Upper lobe of left lung (tissue), 6 donors: ENCODE measurements at regions not wholly inside any gene's neighbourhood (a gene's known extent, or its start where the extent isn't known, plus 50 kb on each side); places are given as distances from the start of the nearest gene placed in this dataset.

Source experiments
- ATAC-seq, 2 donors: fragments of 200-7000 bp; cut with Tn5 transposase; one replicate each; pipeline ENCODE4 v1.9.1; 2022; ENCODE audit warnings: mild to moderate bottlenecking in 2 of 2, moderate library complexity in 2 of 2; ENCODE audit not compliant: low FRiP score in 2 of 2
- DNase-seq, 2 donors: peaks; one replicate each; pipeline ENCODE4 v3.0.0-alpha.2; 2019 to 2020
- H3K27ac ChIP-seq, 4 donors: fragments of 200-600 bp; sonication (generic); one replicate each; pipeline ENCODE4 v1.5.1; 2016 to 2019
- H3K27me3 ChIP-seq, 4 donors: fragments of 200-600 bp; sonication (generic); one replicate each; pipeline ENCODE4 v1.5.1; 2017 to 2019
- H3K36me3 ChIP-seq, 4 donors: fragments of 200-600 bp; sonication (generic); one replicate each; pipeline ENCODE4 v1.5.1; 2016 to 2019
- H3K4me1 ChIP-seq, 4 donors: fragments of 200-600 bp; sonication (generic); one replicate each; pipeline ENCODE4 v1.5.1; 2018 to 2019
- H3K4me3 ChIP-seq, 4 donors: fragments of 200-600 bp; sonication (generic); one replicate each; pipeline ENCODE4 v1.5.1; 2017 to 2019; ENCODE audit warnings: mild to moderate bottlenecking in 2 of 4, moderate library complexity in 1 of 4
- H3K9me3 ChIP-seq, 4 donors: fragments of 200-600 bp; sonication (generic); one replicate each; pipeline ENCODE4 v1.5.1; 2018 to 2019
- CTCF ChIP-seq, 6 experiments: fragments of 450-650 bp in 4 of 6; fragments of 200-600 bp in 2 of 6; sonication (generic) in 2 of 6; IDR thresholded peaks; one replicate each; pipeline ENCODE4 v1.5.1; 2016 to 2019; ENCODE audit warnings: antibody characterized with exemption in 6 of 6
- EP300 ChIP-seq, 4 donors: sonication (generic); formaldehyde crosslinking; IDR thresholded peaks; one replicate each; pipeline ENCODE4 v1.5.1; 2017; ENCODE audit warnings: antibody characterized with exemption in 4 of 4, control low read depth in 2 of 4
- POLR2A ChIP-seq, 4 donors: fragments of 450-650 bp; IDR thresholded peaks; one replicate each; pipeline ENCODE4 v1.5.1; 2016 to 2017; ENCODE audit warnings: antibody characterized with exemption in 4 of 4, mild to moderate bottlenecking in 2 of 4
- POLR2AphosphoS5 ChIP-seq, 2 donors: sonication (generic); formaldehyde crosslinking; IDR thresholded peaks; one replicate each; pipeline ENCODE4 v1.5.1; 2017; ENCODE audit warnings: antibody characterized with exemption in 2 of 2
- WGBS, 2 donors: methylation state at CpG; one replicate each; pipeline ENCODE4 v1.1.5; 2017 to 2018; 5-methylcytosine and 5-hydroxymethylcytosine counted together
- donor health status: DM: no; HTN: no; CAD: no; lungs with moderate emphysema.
- donor health status: DM: no; HTN: yes; CAD: no; lungs with severe emphysema.

DNA sequence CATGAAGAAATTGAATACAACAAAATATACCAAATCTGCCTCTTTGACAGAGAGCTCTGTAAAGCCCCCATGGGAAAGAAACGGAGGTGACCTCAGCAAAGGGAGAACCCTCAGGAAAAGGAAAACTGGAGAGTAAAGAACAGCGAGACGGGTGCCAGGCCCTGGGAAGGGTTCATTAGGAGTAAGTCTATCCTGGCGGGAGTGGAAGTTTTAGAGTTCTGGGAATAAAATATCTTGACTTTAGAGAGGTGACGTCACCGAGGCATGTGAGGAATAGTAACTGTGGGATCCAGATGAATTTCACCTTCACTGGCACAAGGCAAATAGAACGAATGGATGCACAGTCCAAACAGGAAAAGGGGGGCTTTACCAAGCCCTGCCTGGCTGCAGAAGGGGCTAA lies 362.8 kb upstream of the IGFBP3 start:
- ATAC-seq (no peak), DNase-seq (no peak)
- 80 to 81% methylated on average over 7 of the region's 7 CpGs for WGBS, 2 donors
- no peaks in the 10 kb centered on the region for H3K36me3 ChIP-seq
- H3K4me1 ChIP-seq = no peaks in the 10 kb centered on the region
- no peak overlapping the region for H3K27ac ChIP-seq
- no peaks in the 10 kb centered on the region for H3K9me3 ChIP-seq
- no peak for TF ChIP-seq POLR2AphosphoS5 (IDR thresholded peaks at IDR 0.05)
- no peak for TF ChIP-seq POLR2A (IDR thresholded peaks at IDR 0.05)
- TF ChIP-seq EP300 (IDR thresholded peaks at IDR 0.05) = no peak
- no peak for TF ChIP-seq CTCF (IDR thresholded peaks at IDR 0.05)
- H3K4me3 ChIP-seq = no peak overlapping the region
- H3K27me3 ChIP-seq = no peaks in the 10 kb centered on the region

- no peak for TF ChIP-seq EP300 (IDR thresholded peaks at IDR 0.05)
- no peak for TF ChIP-seq POLR2A (IDR thresholded peaks at IDR 0.05)
- no peak for TF ChIP-seq POLR2AphosphoS5 (IDR thresholded peaks at IDR 0.05)
- no peak for TF ChIP-seq CTCF (IDR thresholded peaks at IDR 0.05)
- Histone ChIP-seq H3K27me3 (no peaks in the 10 kb centered on the region), H3K36me3 (no peaks in the 10 kb centered on the region), H3K9me3 (no peaks in the 10 kb centered on the region), H3K4me1 (no peaks in the 10 kb centered on the region), H3K4me3 (no peak overlapping the region), H3K27ac (no peak overlapping the region)
- no peak for ATAC-seq
- DNase-seq = no peak
- WGBS, 2 donors = 79 to 80% methylated on average over 1 of the region's 1 CpG
Measured at GRCh38 chr7:46282155-46282554, 361.1 kb upstream of the IGFBP3 start.

DNA sequence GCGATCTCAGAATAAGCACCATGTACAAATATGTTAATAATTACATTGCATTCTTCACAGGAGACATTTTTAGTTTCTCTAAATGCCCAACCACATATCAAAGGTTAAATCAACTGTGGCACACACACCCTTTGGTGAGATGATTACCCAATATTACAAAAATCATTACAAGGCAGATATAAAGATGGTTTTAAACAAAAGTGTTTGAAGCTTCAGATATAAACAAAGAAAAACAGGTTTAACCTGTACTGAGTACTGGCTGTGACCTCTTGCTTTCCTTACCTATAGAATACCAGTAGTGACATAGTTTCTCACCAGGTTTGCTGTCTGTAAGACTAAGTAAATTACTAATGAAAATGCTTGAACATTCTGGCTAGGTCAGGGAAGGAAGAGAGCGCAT lies 360.0 kb upstream of the IGFBP3 start:
- H3K27me3 ChIP-seq = no peaks in the 10 kb centered on the region
- no peak overlapping the region for H3K4me3 ChIP-seq
- no peak for ATAC-seq
- H3K27ac ChIP-seq = no peak overlapping the region
- 61 to 82% methylated on average over 2 of the region's 2 CpGs for WGBS, 2 donors
- H3K9me3 ChIP-seq = no peaks in the 10 kb centered on the region
- DNase-seq = no peak
- H3K36me3 ChIP-seq = no peaks in the 10 kb centered on the region
- no peaks in the 10 kb centered on the region for H3K4me1 ChIP-seq
- no peak for TF ChIP-seq CTCF (IDR thresholded peaks at IDR 0.05)
- no peak for TF ChIP-seq POLR2AphosphoS5 (IDR thresholded peaks at IDR 0.05)
- TF ChIP-seq EP300 (IDR thresholded peaks at IDR 0.05) = no peak
- TF ChIP-seq POLR2A (IDR thresholded peaks at IDR 0.05) = no peak

- no peak for ATAC-seq
- WGBS, 2 donors = 90 to 92% methylated on average over 2 of the region's 2 CpGs
Measured at GRCh38 chr7:46279290-46279689, 358.2 kb upstream of the IGFBP3 start.

More at GRCh38 chr7:46279290-46279689, 358.2 kb upstream of the IGFBP3 start:
- Histone ChIP-seq H3K27me3 (no peaks in the 10 kb centered on the region), H3K4me3 (no peak overlapping the region), H3K36me3 (no peaks in the 10 kb centered on the region), H3K9me3 (no peaks in the 10 kb centered on the region), H3K27ac (no peak overlapping the region), H3K4me1 (no peaks in the 10 kb centered on the region)
- no peak for DNase-seq
- no peak for TF ChIP-seq POLR2A (IDR thresholded peaks at IDR 0.05)
- TF ChIP-seq EP300 (IDR thresholded peaks at IDR 0.05) = no peak
- TF ChIP-seq CTCF (IDR thresholded peaks at IDR 0.05) = no peak
- TF ChIP-seq POLR2AphosphoS5 (IDR thresholded peaks at IDR 0.05) = no peak
